Loucy (cell line): ENCODE measurements at regions not wholly inside any gene's neighbourhood (a gene's known extent, or its start where the extent isn't known, plus 50 kb on each side); places are given as distances from the start of the nearest gene placed in this dataset.
A peak's percentile ranks its signal among the peaks of the same experiment; 100 is the strongest.

ENCODE experiments used
- EZH2phosphoT487 ChIP-seq: fragments of 200-600 bp; IDR thresholded peaks from 2 replicates; pipeline ENCODE4 v1.6.1; 2018; ENCODE audit warnings: antibody characterized with exemption, mild to moderate bottlenecking, moderate library complexity, borderline replicate concordance
- TF ChIP-seq, protein P1 (sequence below): fragments of 200-600 bp; sonication (generic); conservative IDR thresholded peaks from 2 replicates; pipeline ENCODE4 v1.5.1; 2014; ENCODE audit warnings: mild to moderate bottlenecking, antibody characterized with exemption, low read length

DNA sequence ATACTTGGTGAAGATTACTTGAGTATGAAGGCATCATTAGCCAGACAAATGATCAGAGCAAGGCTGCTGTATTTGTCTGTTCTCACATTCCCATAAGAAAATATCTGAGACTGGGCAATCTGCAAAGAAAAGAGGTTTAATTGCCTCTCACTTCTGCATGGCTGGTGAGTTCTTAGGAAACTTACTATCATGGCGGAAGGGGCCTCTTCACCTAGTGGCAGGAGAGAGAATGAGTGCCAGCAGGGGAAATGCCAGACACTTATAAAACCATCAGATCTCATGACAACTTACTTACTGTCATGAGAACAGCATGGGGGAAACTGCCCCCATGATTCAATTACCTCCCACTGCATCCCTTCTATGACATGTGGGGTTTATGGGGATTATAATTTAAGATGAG is 452.3 kb downstream of the GALR1 start:
- no peak for TF ChIP-seq EZH2phosphoT487
- TF ChIP-seq, protein P1, sequence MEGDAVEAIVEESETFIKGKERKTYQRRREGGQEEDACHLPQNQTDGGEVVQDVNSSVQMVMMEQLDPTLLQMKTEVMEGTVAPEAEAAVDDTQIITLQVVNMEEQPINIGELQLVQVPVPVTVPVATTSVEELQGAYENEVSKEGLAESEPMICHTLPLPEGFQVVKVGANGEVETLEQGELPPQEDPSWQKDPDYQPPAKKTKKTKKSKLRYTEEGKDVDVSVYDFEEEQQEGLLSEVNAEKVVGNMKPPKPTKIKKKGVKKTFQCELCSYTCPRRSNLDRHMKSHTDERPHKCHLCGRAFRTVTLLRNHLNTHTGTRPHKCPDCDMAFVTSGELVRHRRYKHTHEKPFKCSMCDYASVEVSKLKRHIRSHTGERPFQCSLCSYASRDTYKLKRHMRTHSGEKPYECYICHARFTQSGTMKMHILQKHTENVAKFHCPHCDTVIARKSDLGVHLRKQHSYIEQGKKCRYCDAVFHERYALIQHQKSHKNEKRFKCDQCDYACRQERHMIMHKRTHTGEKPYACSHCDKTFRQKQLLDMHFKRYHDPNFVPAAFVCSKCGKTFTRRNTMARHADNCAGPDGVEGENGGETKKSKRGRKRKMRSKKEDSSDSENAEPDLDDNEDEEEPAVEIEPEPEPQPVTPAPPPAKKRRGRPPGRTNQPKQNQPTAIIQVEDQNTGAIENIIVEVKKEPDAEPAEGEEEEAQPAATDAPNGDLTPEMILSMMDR = 0 out of 2 replicates have a peak, but pooled peaks have one; percentile 10
